ENCODE measurements at regions not wholly inside any gene's neighbourhood (a gene's known extent, or its start where the extent isn't known, plus 50 kb on each side); places are given as distances from the start of the nearest gene placed in this dataset.
"Not testable (repeated sequence)": the region's sequence is repeated elsewhere in the genome, so short reads cannot be mapped to it uniquely, and the experiment has no call there.

GRCh38 chr16:29148867-29149272 is 164.0 kb downstream of the LAT start:
- H3K9me3 ChIP-seq = no peaks in the 10 kb centered on the region
- whole genome bisulfite sequencing, 2 donors = 80 to 93% methylated on average over 12 to 15 of the region's 15 CpGs
- H3K4me3 ChIP-seq = no peak overlapping the region
- H3K4me1 ChIP-seq = peaks cover 11% of the 10 kb centered on the region
- no peak overlapping the region for H3K27ac ChIP-seq
- intact Hi-C loops (cut with DNase I; ENCODE audit: low total_unique reads) = no loop called here
- H3K36me3 ChIP-seq (ENCODE audit: low read depth, missing control alignments) = no peaks in the 10 kb centered on the region
- H3K27me3 ChIP-seq = no peaks in the 10 kb centered on the region
- TF ChIP-seq CTCF (IDR thresholded peaks at IDR 0.05) (no peak), POLR2A (IDR thresholded peaks at IDR 0.05) (no peak)
- no peak for DNase-seq

- H3K4me3 ChIP-seq = no peak overlapping the region
- WGBS, 2 donors = 80 to 81% methylated on average over 4 to 13 of the region's 15 CpGs
- no peak for DNase-seq
- TF ChIP-seq CTCF (IDR thresholded peaks at IDR 0.05) = no peak
- TF ChIP-seq POLR2A (IDR thresholded peaks at IDR 0.05) = no peak
- H3K9me3 ChIP-seq = no peaks in the 10 kb centered on the region
- H3K27ac ChIP-seq = no peak overlapping the region
- no peaks in the 10 kb centered on the region for H3K36me3 ChIP-seq (ENCODE audit: low read depth, missing control alignments)
- intact Hi-C loops (cut with DNase I; ENCODE audit: low total_unique reads) = no loop called here
- no peaks in the 10 kb centered on the region for H3K27me3 ChIP-seq
- peaks cover 13% of the 10 kb centered on the region for H3K4me1 ChIP-seq
Observed at GRCh38 chr16:29148131-29148691, 163.4 kb downstream of the LAT start.

GRCh38 chr16:29147710-29148109 is 162.9 kb downstream of the LAT start:
- DNase-seq; intact Hi-C loops (cut with DNase I; ENCODE audit: low total_unique reads); H3K9me3 ChIP-seq; H3K27ac ChIP-seq; H3K36me3 ChIP-seq (ENCODE audit: low read depth, missing control alignments); H3K27me3 ChIP-seq; H3K4me3 ChIP-seq: not testable (repeated sequence)
- 78 to 90% methylated on average over 7 to 10 of the region's 10 CpGs for WGBS, 2 donors
- H3K4me1 ChIP-seq = peaks cover 13% of the 10 kb centered on the region

- H3K4me3 ChIP-seq; H3K36me3 ChIP-seq (ENCODE audit: low read depth, missing control alignments); H3K27ac ChIP-seq; DNase-seq; H3K27me3 ChIP-seq; intact Hi-C loops (cut with DNase I; ENCODE audit: low total_unique reads); H3K9me3 ChIP-seq: not testable (repeated sequence)
- WGBS, 2 donors = 92 to 98% methylated on average over 4 to 11 of the region's 11 CpGs
- peaks cover 13% of the 10 kb centered on the region for H3K4me1 ChIP-seq
Observed at GRCh38 chr16:29146808-29147643, 162.2 kb downstream of the LAT start.

GRCh38 chr16:29146266-29146665 is 161.4 kb downstream of the LAT start:
- Histone ChIP-seq H3K4me1 (peaks cover 13% of the 10 kb centered on the region), H3K36me3 (ENCODE audit: low read depth, missing control alignments) (no peaks in the 10 kb centered on the region), H3K27me3 (no peaks in the 10 kb centered on the region), H3K27ac (no peak overlapping the region), H3K9me3 (no peaks in the 10 kb centered on the region), H3K4me3 (no peak overlapping the region)
- DNase-seq = no peak
- intact Hi-C loops (cut with DNase I; ENCODE audit: low total_unique reads) = no loop called here
- TF ChIP-seq POLR2A (IDR thresholded peaks at IDR 0.05) = no peak
- no peak for TF ChIP-seq CTCF (IDR thresholded peaks at IDR 0.05)
- 94 to 97% methylated on average over 15 of the region's 15 CpGs for WGBS, 2 donors

- H3K9me3 ChIP-seq; intact Hi-C loops (cut with DNase I; ENCODE audit: low total_unique reads); H3K27me3 ChIP-seq; H3K36me3 ChIP-seq (ENCODE audit: low read depth, missing control alignments); DNase-seq; H3K4me3 ChIP-seq: not testable (repeated sequence)
- Histone ChIP-seq H3K27ac (peak overlapping the region in 1 of 2 donors; percentile 61), H3K4me1 (peaks cover 13% of the 10 kb centered on the region)
- 81 to 91% methylated on average over 14 to 15 of the region's 15 CpGs for WGBS, 2 donors
Observed at GRCh38 chr16:29145486-29146225, 160.8 kb downstream of the LAT start.

- 91 to 96% methylated on average over 4 to 12 of the region's 12 CpGs for WGBS, 2 donors
- DNase-seq = not testable (repeated sequence)
Observed at GRCh38 chr16:29145086-29145485, 160.2 kb downstream of the LAT start.

GRCh38 chr16:29144669-29145062 is 159.8 kb downstream of the LAT start:
- H3K4me3 ChIP-seq; H3K9me3 ChIP-seq; H3K36me3 ChIP-seq (ENCODE audit: low read depth, missing control alignments); intact Hi-C loops (cut with DNase I; ENCODE audit: low total_unique reads); H3K27me3 ChIP-seq: not testable (repeated sequence)
- peak; percentile 71 for DNase-seq
- Histone ChIP-seq H3K4me1 (peaks cover 13% of the 10 kb centered on the region), H3K27ac (peak overlapping the region; percentile 7 to 61)
- 26 to 39% methylated on average over 5 to 7 of the region's 15 CpGs for WGBS, 2 donors

More at GRCh38 chr16:29145086-29145485, 160.2 kb downstream of the LAT start:
- peaks cover 13% of the 10 kb centered on the region for H3K4me1 ChIP-seq
- H3K27me3 ChIP-seq; H3K36me3 ChIP-seq (ENCODE audit: low read depth, missing control alignments); H3K9me3 ChIP-seq; H3K4me3 ChIP-seq; intact Hi-C loops (cut with DNase I; ENCODE audit: low total_unique reads): not testable (repeated sequence)
- H3K27ac ChIP-seq = peak overlapping the region in 1 of 2 donors; percentile 61

Measured in testis (tissue), 2 donors.